Testis (tissue), 2 donors: ENCODE measurements at regions not wholly inside any gene's neighbourhood (a gene's known extent, or its start where the extent isn't known, plus 50 kb on each side); places are given as distances from the start of the nearest gene placed in this dataset.

Experiments
- DNase-seq: peaks from one replicate; pipeline ENCODE4 v3.0.0-alpha.2; 2019
- H3K27ac ChIP-seq, 2 donors: fragments of 200-600 bp; sonication (generic); one replicate each; pipeline ENCODE4 v1.5.1; 2019
- H3K27me3 ChIP-seq: fragments of 200-600 bp; sonication (generic); one replicate; pipeline ENCODE4 v1.5.1; 2019
- H3K36me3 ChIP-seq: fragments of 200-600 bp; sonication (generic); one replicate; pipeline ENCODE4 v1.5.1; 2017; ENCODE audit warnings: low read depth; ENCODE audit errors: missing control alignments
- H3K4me1 ChIP-seq: fragments of 200-600 bp; sonication (generic); one replicate; pipeline ENCODE4 v1.5.1; 2019
- H3K4me3 ChIP-seq, 2 donors: fragments of 200-600 bp; sonication (generic); one replicate each; pipeline ENCODE4 v1.5.1; 2017 to 2019
- H3K9me3 ChIP-seq: fragments of 200-600 bp; sonication (generic); one replicate; pipeline ENCODE4 v1.5.1; 2017
- POLR2A ChIP-seq: fragments of 450-650 bp; IDR thresholded peaks from one replicate; pipeline ENCODE4 v1.6.1; 2017; ENCODE audit warnings: antibody characterized with exemption, mild to moderate bottlenecking, moderate library complexity
- WGBS, 2 donors: methylation state at CpG; one replicate each; pipeline ENCODE4 v1.1.5; 2018; 5-methylcytosine and 5-hydroxymethylcytosine counted together
- intact Hi-C: fragments of 100-400 bp; cut with DNase I; formaldehyde crosslinking; loops from one replicate; pipeline ENCODE4 v1.15.1; 2023; ENCODE audit warnings: low total_unique reads
- TF ChIP-seq, protein P1 (sequence below), 3 experiments: fragments of 450-650 bp in 2 of 3; fragments of 200-600 bp in 1 of 3; sonication (generic) in 1 of 3; IDR thresholded peaks; one replicate each; pipeline ENCODE4 v1.5.1; 2016 to 2019; ENCODE audit warnings: antibody characterized with exemption in 3 of 3, mild to moderate bottlenecking in 2 of 3, moderate library complexity in 1 of 3

DNA sequence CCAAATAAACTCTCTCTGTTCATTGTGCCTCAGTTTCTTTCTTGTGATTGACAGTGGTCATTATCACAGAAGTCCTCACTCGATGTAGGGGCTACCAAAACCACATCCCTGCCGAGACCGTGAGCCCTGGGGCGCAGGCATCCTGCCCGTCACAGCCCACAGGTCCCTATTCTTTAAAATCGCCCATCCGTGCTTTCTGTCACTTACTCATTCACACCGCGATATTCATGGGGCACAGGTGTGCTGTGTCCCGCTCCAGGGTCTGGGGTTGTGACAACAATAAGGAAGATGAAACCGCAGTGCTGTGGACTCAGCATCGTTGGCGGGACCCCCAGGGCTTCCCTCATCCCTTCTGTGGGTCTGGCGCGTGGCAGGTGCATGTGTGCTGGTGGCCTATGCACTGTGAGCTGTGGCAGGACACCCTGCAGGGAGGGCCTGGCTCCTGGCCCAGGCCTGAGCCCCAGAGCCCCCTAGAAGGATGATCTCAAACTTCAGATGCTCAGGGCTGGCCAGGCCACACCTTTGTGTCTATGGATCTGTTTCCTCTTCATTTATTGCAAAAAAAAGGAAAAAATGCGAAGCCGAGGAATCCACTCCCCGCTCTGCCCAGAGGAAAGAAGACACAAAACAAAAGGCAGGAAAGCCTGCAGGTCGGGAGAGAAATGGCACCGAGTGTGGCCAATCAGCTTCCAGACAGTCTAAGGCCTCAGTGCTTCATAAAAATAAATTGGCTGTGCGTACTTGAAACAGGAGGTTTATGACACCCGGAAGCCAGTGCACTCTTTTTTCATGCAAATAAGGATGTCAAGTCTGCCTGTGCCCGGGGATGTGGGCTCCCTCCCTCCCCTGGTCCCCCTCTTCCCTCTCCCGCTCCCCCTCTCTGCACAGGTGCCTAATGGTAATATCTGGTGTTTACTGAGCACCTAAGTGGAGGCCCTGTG lies 109.5 kb upstream of the ADRA2C start:
- intact Hi-C loops = no loop called here
- peak overlapping the region in 1 of 2 donors; percentile 76 for H3K27ac ChIP-seq
- no peaks in the 10 kb centered on the region for H3K36me3 ChIP-seq
- 80 to 86% methylated on average over 22 to 24 of the region's 24 CpGs for WGBS, 2 donors
- H3K4me3 ChIP-seq = no peak overlapping the region
- H3K4me1 ChIP-seq = peaks cover 50% of the 10 kb centered on the region
- H3K27me3 ChIP-seq = no peaks in the 10 kb centered on the region
- TF ChIP-seq, protein P1, sequence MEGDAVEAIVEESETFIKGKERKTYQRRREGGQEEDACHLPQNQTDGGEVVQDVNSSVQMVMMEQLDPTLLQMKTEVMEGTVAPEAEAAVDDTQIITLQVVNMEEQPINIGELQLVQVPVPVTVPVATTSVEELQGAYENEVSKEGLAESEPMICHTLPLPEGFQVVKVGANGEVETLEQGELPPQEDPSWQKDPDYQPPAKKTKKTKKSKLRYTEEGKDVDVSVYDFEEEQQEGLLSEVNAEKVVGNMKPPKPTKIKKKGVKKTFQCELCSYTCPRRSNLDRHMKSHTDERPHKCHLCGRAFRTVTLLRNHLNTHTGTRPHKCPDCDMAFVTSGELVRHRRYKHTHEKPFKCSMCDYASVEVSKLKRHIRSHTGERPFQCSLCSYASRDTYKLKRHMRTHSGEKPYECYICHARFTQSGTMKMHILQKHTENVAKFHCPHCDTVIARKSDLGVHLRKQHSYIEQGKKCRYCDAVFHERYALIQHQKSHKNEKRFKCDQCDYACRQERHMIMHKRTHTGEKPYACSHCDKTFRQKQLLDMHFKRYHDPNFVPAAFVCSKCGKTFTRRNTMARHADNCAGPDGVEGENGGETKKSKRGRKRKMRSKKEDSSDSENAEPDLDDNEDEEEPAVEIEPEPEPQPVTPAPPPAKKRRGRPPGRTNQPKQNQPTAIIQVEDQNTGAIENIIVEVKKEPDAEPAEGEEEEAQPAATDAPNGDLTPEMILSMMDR (IDR thresholded peaks at IDR 0.05) = no peak
- no peak for TF ChIP-seq POLR2A
- DNase-seq = no peak
- H3K9me3 ChIP-seq = no peaks in the 10 kb centered on the region

DNA sequence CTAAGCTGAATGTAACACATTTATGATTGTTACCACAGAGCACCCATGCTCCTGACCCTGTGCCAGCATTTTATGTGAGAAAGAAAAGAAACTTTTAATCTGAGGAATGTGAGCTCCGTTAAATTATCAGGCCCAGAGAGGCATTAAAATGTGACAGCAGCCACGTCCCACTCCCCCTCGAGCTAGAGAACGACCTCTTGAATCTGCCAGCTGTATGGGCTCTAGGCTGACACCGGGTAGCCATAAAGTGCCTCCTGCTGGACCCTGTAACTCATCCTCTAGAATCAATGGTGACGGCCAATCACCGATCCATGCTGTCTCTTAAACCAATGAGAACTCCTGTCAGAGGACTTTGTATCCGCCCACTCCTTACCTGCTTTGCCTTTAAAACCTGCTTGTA lies 110.2 kb upstream of the ADRA2C start:
- intact Hi-C loops = no loop called here
- WGBS, 2 donors = 37 to 44% methylated on average over 8 of the region's 8 CpGs
- H3K4me1 ChIP-seq = peaks cover 50% of the 10 kb centered on the region
- TF ChIP-seq, protein P1 (IDR thresholded peaks at IDR 0.05) = no peak
- TF ChIP-seq POLR2A = no peak
- H3K27me3 ChIP-seq = no peaks in the 10 kb centered on the region
- no peaks in the 10 kb centered on the region for H3K36me3 ChIP-seq
- DNase-seq = peak; percentile 90
- H3K9me3 ChIP-seq = no peaks in the 10 kb centered on the region
- no peak overlapping the region for H3K4me3 ChIP-seq
- H3K27ac ChIP-seq = no peak overlapping the region

DNA sequence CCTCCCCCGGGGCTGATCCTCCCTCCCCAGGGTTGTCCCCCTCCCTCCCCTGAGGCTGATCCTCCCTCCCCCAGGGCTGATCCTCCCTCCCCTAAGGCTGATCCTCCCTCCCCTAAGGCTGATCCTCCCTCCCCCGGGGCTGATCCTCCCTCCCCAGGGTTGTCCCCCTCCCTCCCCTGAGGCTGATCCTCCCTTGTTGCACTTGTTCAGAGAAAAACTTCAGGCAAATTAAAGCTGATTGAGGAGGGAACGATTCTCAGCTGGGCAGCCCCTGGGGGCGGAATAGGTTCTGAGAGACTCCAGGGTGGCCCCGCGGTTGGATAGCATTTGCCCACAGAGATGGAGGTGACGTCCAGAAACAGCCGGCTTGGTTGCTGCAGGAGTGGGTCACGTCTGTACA lies 110.7 kb upstream of the ADRA2C start:
- Histone ChIP-seq H3K4me1 (peaks cover 50% of the 10 kb centered on the region), H3K27ac (peak overlapping the region; percentile 31 to 60)
- no peak for DNase-seq

DNA sequence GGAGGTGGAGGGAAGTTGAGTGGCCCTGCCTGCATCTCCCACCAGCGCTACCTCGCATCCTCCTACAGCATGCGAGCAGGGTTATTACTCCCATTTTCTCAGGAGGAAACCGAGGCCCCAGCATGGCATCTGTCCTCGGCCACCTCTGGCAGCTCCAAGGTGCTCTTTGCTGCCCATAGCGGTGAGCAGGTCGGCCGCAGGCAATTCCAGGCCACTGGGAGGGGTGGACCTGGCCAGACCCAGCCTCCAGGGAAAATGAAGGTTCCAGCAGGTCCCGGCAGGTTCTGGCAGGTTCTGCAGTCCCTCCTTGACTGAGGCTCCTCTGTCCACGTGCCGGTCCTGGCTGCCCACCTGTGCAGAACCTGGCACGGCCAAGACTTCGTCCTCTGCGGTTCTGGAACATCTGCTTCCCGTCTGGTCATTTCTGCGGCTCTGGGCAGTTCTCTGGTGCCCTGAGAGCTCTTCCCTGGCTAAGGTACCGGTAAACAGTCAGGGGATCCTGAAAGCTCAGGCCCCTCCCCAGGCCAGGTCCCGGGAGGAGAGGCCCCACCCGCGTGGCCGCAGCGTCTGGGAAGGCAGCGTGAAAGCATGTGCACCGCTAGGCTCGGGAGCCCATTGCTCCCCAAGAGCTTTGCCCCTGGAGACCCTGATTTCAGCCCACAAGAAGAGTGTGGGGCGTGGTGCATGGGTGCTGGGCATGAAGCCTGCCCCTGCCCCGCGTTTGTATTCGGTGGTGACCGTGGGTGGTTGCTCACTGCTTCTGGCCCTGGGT lies 112.0 kb upstream of the ADRA2C start:
- Histone ChIP-seq H3K9me3 (no peaks in the 10 kb centered on the region), H3K27ac (peak overlapping the region in 1 of 2 donors; percentile 60), H3K27me3 (no peaks in the 10 kb centered on the region), H3K4me3 (no peak overlapping the region), H3K4me1 (peaks cover 50% of the 10 kb centered on the region), H3K36me3 (no peaks in the 10 kb centered on the region)
- TF ChIP-seq, protein P1 (IDR thresholded peaks at IDR 0.05) = no peak
- TF ChIP-seq POLR2A = no peak
- intact Hi-C loops = no loop called here
- WGBS, 2 donors = 92 to 97% methylated on average over 18 to 30 of the region's 30 CpGs
- DNase-seq = no peak

More for the DNA sequence above, 110.7 kb upstream of the ADRA2C start:
- Histone ChIP-seq H3K27me3 (no peaks in the 10 kb centered on the region), H3K9me3 (no peaks in the 10 kb centered on the region), H3K36me3 (no peaks in the 10 kb centered on the region), H3K4me3 (no peak overlapping the region)
- 45 to 57% methylated on average over 8 to 9 of the region's 9 CpGs for WGBS, 2 donors
- intact Hi-C loops = no loop called here
- TF ChIP-seq POLR2A = no peak
- TF ChIP-seq, protein P1 (IDR thresholded peaks at IDR 0.05) = no peak
